ENCODE measurements at regions not wholly inside any gene's neighbourhood (a gene's known extent, or its start where the extent isn't known, plus 50 kb on each side); places are given as distances from the start of the nearest gene placed in this dataset.
A peak's percentile ranks its signal among the peaks of the same experiment; 100 is the strongest.

DNA sequence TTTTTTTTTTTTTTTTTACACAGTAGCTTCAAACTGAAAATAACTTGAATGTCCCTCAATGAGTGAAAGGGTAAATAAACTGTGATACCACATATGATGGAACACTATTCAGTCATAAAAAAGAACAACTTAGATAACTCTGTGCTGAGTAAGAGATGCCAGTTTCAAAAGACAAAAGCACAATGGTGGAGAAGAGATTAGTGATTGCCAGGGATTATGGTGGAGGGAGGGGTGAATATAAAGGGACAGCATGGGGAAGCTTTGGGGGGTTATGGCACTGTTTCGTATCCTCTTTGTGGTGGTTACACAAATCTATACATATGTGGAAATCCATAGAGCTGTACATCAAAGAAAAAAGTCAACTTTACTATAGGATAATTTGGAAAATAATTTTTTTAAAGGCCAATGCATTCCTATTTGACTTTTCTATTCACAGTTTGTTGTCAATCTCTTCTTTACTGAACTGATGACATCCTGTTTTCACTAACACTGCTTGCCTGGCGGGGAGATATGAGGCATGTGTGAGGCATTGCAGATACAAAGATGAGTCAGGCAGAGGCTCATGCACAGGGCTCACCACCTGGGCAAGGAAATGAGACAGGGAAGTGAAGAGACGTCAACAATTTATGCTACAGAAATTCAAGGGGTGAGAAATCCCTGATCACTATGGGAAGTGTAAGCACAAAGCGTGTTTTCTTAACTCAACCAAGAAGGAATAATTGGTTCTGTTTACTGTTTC lies 302.7 kb downstream of the DUSP10 start:
- no peak for DNase-seq

DNA sequence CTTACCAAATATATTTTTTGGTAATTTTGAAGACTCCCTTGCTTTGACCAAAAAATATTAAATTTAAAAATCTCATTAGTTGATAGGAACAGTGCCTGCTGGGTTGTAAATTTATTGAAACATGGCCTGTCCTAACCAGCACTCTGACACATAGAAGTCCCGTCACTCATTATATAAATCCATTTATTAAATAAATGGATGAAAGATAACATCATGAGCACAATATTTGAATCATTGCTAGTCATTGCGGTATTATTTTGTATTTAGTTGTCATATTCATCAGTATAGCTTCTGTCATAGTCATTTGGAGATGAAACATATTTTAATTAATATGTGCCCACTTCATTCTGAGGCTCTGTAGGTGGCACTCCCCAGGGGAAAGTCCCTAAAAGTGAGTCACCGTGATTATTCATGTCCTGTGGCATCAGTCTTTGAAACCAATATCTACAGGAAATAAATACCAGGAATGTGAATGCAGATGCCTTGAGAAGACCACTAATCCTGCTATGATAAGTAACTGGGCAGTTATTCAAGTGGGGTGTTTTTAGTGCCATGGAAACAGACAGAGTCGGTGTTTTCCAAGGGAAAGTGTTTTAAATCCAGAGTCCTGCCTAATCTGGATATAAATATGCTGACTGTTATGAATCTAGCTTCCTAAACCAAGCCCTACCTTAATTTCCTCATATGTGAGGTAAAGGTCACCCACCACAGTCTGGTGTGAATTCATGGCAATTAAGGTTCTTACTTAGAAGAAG lies 302.0 kb downstream of the DUSP10 start:
- DNase-seq = no peak

DNA sequence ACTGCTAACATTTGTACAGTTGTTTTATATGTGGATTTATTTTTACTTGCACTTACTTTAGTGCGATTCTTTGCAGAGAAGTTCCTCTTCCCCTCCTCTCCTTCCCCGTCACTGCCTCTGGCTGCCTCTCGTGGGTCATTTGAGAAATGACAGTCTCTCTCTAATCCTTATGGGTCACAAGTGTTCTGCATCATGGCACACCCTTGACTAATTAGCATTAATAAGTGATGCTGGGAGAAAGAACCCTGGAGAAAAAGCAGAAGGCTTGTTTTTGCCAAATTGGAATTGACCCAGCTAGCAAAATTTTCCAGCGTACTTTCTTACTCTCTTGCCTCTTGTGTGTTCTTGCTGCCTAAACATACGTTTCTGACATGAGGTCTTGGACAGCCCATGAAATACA lies 301.2 kb downstream of the DUSP10 start:
- DNase-seq = no peak

DNA sequence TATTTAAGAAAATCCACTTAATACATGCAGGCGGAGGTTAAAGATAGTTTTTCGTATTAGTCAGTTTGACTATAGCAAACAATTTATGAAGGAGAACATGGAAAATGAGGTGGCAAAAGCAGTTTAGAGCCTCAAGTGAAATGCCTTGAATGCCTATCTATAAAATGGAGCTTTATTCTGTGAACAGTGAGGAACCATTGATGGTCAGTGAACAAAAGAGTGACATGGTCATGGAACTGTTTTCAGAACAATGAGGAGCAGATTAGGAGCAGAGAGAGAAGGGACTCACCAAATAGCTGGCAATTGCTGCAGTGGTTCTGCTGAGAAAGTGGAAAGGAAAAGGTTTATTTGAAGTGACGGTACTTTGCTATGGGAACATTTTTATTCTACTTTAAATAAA lies 299.8 kb downstream of the DUSP10 start:
- no peak for DNase-seq

DNA sequence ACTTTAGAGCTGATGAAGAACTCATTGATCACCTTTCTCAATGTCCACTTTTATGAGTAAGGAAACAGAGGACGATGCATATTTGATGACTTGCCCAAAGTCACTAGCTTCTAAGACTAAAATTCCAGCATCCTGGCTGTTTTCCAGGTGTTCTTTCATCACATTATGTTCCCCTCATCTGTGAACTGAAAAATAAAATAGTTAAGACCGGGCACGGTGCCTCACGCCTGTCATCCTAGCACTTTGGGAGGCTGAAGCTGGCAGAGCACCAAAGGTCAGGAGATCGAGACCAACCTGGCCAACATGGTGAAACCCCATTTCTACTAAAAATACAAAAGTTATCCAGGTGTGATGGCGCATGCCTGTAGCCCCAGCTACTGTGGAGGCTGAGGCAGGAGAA lies 297.5 kb downstream of the DUSP10 start:
- DNase-seq = no peak

DNA sequence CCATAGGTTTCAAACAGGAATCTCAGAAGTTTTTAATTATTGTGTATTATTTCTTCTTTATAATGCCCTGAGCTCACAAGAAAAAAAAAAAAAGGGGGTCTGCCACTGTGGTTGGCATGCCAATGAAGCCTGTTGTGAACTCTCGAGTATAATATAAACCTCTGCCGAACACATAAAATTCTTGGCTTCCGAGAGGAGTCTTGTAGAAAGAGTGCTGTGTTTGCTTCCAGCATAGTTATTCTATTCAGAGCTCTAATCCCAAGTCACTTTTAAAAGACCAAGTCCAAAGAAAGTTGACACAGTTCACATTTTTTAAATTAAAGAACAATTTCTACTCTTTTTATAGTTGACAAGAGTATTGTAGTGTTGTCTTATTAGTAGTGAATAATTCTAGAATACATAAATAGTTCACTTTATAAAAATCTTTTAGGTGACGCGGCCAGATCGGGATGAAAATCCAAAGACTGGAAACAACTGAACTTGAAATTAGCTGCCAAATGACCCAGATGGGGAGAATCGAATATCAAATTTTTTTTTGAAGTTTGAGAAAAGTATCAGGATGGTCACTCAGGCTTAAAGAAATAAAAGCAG lies 293.2 kb downstream of the DUSP10 start:
- no peak for DNase-seq

DNA sequence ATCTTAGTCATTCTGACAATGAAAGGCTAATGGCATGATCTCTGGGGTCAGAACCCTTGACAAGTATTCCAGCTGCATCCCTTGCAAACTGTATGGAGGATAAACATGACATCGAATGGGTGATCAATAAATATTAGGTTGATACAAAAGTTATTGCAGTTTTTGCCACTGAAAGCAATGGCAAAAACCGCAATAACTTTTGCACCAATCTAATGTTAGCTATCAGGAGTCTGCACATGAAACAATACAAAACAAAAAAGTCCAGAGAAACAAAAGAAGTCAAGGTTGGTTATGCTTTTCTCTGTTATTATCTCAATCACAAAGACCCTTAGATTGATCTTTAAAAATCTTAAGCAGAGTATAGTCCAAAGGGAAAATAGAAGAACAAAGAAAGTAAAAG lies 292.7 kb downstream of the DUSP10 start:
- no peak for DNase-seq

DNA sequence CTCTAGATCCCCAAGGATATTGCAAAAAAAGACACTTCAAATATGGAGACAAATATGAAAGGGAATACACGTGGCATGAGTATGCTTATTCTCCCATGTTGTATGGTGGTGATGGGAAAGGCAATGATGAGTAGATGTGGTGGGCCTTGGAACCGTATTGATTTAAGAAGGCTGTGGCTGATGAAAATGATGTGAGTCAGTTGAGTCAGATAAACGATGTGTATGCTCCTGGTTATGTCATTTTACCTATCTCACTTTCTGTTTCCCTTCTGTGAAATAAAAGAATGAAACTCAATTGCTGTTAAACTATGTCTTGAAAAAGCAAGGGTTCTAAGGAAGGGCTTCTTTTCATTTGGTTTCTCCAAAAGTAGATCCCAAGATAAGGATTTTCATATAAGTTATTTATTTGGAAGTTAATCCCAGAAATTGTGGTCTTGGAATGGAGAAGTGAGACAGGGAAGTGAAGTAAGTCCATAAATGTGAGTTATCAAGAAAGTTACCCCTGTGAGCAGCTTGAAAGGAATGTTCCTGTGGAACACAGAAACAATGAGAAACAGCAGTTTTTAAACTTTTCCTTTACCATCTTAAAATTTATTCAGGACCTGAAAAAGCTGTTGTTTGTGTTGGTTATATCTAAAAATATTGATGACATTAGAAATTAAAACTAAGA lies 292.0 kb downstream of the DUSP10 start:
- DNase-seq = no peak

DNA sequence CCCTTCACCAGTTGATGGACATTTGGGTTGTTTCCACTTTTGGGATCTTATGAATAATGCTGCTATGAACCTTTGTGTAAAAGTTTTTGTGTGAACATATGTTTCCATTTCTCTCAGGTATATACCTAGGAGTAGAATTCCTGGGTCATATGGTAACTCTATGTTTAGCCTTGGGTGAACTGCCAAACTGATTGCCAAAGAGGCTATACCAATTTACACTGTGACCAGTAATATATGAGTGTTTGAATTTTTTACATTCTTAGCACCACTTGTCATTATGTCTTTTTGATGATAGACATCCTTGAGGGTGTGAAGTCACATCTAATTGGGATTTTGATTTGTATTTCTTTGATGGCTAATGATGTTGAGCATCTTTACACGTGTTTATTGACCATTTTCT lies 290.1 kb downstream of the DUSP10 start:
- DNase-seq = no peak

DNA sequence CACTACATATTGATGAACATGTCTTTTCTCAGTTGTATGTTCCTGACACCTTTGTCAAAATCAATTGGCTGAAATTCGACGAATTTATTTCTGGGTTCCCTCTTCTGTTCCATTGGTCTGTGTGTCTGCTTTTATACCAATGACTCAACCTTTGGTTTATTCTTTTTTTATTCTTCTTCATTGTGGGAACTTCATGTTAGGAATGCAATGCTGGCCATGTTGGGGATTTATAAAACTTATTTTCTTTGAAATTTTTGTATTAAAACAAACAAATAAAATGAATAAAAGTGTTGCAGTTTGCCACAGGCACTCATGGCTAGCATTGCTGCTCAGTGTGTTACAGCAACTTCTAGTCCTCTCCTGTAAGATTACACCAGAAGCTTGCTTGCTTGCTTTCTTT lies 287.8 kb downstream of the DUSP10 start:
- DNase-seq = no peak

DNA sequence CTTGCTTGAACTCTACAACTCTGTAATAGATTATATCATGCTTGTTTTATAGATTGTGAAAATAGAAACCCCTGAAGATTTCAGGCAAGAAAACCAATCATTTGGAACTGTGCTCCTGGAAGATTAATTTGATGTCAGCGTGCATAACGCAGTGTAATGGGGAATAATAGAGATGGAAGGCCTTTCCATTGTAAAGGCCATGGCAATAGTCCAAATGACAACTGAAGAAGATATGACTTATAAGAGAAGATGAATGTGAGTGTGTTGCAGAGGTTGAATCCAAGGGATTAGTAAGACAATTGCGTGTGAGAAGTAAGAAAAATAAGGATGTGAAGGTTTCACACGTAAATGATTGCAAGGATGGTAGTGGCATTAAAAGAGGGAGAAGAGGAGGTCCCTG lies 285.0 kb downstream of the DUSP10 start:
- no peak for DNase-seq

DNA sequence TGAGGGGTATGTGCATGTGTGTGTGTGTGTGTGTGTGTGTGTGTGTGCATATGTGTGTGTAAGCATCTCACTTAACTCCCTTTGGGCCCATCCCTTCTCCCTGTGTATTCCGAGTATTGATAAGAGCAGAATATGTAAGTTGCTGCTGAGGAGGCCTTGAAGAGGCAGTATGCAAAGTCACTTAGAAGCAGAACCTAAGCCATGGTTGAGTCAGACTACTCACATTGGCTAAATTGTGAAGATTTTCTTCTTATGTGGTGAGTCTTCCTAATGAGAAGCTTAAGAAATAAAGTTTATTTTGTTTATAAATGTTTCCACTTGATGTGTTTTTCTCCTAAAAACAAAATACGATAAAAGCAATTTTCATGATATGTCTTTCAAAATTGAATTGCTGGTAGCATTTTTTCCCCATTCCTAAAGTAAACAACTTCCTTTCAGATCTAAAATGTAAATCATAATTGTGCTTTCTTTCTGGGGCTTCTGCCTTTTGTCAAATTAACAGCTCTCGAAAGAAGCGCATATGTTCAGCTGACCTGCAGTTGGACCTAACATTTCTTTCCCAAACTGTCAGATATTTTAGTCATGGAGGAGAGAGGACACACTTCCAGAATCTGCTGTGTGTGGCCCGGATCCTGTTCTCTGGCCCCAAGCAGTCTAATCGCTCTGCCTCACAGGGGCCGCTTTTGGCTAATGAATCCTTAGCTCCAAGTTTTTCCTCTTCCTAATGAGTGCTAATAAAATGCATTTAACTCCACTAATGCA lies 284.0 kb downstream of the DUSP10 start:
- no peak for DNase-seq

DNA sequence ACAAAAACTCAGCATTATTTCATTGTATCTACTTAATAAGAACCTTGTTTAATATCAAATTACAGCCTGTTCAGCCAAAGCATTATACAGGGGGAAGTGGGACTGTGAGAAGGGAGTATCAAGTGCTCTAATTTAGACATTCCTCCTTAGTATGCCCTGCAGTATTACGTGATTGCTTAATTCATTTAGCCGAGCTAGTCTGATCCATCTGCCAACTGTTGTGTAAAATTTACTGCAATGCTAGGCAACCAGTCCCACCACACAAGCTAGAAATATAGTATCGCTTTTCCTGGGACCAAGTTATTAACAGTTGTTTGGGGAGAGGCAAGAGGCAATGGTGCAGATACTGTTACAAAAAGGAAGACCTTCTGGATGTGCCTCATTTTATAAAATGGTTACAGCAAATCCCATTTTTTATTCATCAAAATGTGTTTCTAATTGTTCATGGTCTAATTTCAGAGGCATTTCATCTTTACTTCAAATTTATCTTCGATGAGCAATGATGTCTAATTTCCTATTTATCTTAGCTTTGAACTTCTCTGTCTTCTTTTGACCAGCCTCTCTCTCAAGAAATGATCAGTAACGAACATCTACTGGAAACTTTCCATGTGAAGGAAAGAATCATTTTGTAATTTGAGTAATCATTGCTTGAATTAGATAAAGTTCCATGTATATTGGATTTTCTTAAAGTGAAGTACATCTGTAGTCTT lies 283.3 kb downstream of the DUSP10 start:
- no peak for DNase-seq

DNA sequence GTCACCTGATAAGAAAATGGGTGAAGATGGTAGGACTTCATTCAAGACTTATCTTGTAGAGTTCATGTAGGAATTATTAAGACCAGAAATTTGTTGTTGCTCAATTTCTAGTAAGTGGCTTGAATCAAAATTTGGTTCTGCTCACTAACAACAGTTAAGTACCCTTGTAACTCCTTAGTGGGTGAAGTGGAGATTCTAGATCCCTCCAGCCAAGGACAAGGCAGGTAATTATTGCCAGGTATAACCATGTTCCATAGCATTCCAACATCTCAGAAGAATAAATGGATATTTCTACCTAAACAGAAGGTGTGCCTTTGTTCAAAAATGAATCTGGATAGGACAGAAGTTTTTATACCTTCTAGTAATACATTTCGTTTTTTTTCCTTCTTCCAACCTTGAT lies 282.3 kb downstream of the DUSP10 start:
- DNase-seq = no peak

DNA sequence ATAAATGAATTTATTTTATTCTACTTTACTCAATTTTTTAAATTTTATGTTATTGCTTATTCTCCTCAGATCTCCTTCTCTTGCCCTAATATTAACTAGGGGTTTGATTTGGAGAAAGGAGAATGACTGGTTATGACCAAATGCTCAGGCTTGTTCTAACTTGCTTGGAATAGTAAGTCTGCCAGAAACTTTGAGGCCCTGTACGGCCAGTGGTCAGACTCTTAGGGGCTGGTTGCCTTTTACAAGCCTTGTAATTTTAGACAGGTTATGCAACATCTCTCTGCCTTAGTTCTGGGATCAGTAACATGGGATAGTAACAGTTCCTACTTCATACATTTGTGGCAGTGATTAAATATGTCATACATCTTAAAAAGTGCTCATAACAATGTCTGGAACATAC lies 279.5 kb downstream of the DUSP10 start:
- no peak for DNase-seq

DNA sequence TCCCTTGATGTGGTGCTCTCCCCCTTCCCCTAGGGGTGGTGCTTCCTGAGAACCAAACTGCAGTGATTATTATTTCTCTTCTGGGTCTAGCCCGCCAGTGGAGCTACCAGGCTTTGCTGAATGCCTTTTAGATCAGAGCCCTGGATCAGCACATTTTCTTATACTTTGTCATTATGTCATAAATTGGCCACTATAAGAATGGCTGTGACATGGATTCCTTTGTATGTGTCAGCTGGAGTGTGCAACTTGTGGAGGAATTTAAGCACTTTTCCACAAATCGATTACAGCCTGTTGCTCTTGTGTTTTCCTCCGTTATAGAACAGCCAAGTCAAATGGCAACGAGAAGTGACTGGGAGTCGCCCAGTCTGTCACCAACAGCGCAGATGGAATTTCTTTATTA lies 273.3 kb downstream of the DUSP10 start:
- no peak for DNase-seq

DNA sequence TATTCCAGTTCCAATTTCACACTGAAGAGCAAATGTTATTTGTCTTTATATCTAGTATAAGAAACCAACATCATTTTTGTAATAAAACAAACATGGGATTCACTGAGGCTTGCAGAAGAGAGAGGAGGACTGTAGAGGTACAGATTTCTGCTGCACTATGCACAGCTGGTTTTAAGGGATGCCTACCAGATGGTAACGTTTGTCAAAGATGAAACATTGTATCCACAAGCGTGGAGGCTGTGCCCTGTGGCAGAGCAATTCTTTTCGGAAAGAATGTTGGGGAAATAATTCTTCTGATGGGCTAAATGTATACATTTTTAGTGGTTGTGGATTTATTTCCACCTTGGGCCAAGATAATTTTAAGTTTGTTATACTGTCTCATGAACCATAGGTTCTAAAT lies 272.4 kb downstream of the DUSP10 start:
- no peak for DNase-seq

DNA sequence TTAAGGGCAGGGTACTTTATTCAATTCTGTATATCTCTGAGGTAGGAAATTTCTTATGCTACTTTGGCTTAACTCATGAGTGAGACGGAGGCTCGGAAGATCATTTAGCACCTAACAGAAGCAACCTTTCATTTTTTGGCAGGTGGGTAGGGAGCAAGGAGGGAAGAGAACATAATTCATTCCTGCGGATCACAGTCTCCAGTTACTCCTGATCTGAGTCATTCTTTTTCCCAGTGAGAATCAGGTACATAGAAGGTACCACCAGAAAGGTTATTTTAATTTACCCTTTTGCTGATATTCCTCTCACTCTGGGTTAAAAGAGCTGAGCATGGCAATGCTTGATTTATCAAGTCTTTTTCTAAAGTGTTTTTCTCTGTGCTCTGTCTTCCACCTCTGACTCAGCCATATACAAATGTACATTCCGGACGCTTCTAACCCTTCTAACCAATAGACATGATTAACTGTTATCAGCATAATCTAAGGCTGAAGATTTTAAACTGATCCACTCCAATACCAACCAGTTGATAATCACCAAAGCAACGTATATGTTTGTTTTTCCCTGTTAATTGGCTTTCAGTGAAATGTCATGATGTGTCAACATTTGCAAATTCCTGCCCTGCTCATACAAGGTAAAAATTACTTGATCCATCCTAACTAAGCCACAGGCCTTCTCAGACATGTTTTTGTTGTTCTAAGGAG lies 271.7 kb downstream of the DUSP10 start:
- DNase-seq = no peak

DNA sequence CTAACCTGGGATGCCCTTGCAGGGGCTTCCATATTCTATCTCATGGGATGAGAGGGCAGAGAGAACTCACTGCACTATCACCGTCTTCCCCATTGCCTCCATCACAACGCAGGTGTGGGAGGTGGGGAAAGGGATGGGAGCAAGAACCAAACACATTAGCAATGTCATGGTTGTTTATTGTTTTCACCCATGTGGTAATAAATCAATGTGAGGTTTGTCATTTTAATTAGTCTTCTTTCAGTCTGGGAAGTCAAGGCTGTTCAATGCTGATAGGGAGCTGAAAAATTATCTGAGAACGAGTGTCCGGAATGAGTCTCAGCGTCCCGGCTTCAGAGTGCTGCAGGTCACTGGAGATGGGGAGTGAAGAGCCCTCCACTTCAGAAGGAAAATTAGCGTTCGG lies 268.5 kb downstream of the DUSP10 start:
- DNase-seq = no peak

DNA sequence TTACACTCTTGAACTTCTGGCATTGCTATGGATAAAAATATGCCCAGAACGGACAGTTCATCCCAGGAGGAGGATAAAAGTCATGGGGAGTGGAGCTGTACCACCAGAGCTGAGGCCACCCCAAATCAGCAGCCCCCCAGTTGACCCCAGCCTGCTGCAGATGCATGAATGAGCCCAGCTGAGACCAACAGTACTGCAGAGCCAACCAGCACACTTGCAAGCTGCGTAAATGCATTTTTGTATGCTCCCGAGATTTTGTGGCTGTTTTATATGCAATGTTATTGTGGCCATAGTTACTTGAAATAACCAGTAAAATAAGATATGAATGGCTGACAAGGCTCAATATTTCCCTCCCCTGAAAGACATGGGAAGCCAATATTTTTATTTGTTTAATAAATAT lies 264.6 kb downstream of the DUSP10 start:
- no peak for DNase-seq

DNA sequence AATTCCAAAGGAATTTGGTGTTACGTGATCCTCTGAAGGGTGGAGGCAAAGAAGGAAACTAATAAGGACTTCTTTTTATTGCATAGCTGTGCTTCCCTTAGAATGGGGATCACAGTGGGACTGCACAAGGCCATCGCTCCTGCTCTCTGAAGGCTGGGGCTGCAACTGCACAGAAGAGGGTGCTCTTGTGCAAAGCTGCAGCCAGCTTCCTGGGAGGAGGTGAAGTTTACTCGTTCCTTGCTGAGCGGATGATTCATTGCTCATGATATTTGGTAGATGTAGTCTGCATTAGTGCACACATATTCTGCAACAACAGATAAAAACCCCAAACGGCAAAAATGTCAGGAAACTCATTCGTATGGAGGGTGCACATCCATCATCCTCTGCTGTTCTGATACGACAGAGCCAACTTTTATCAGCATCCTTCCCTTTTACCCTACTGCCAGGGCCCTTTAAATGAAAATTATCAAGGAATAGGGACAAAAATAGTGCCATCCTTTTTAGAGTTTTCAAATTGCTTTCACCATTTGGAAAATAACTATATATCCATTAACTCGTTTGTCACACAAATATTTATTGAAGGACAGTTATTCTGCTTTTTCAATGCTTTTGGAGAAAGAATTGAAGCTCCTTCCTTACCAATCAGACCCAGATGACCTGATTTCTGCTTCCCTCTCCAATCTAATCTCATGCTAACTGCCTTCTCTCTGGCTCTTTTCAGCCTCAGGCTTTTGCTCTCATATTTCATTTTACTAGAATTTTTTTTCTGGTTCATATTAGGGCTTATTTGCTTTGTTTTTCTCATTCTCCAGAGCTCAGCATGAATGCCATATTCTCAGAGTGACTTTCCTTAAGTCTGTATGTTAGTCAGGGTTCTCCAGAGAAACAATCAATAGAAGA lies 263.6 kb downstream of the DUSP10 start:
- peak; percentile 67 for DNase-seq

Measured in SHP77 treated with DMSO at 0.1 percent for 48 hours (cell line).